ENCODE measurements at regions not wholly inside any gene's neighbourhood (a gene's known extent, or its start where the extent isn't known, plus 50 kb on each side); places are given as distances from the start of the nearest gene placed in this dataset.

GRCh38 chr2:67650291-67651133 is 253.4 kb downstream of the ETAA1 start:
- peak overlapping the region; percentile 26 for H3K27ac ChIP-seq (ENCODE audit: poor library complexity, severe bottlenecking)
- peak; percentile 94 for TF ChIP-seq CTCF (IDR thresholded peaks at IDR 0.05; ENCODE audit: poor library complexity, severe bottlenecking)
- H3K4me3 ChIP-seq (ENCODE audit: severe bottlenecking): no peak overlapping the region
- DNase-seq (ENCODE audit: low spot score): peak; percentile 76
- no peaks in the 10 kb centered on the region for H3K27me3 ChIP-seq (ENCODE audit: insufficient read depth, poor library complexity, severe bottlenecking)
- no peaks in the 10 kb centered on the region for H3K36me3 ChIP-seq (ENCODE audit: low read depth)
- peaks cover 4% of the 10 kb centered on the region for H3K9me3 ChIP-seq (ENCODE audit: severe bottlenecking)
- peak; percentile 93 for ATAC-seq (ENCODE audit: low read depth)
- peaks cover 14% of the 10 kb centered on the region for H3K4me1 ChIP-seq (ENCODE audit: insufficient read depth, poor library complexity, severe bottlenecking)

GRCh38 chr2:67651565-67651964 is 254.4 kb downstream of the ETAA1 start:
- no peak overlapping the region for H3K4me3 ChIP-seq (ENCODE audit: severe bottlenecking)
- DNase-seq (ENCODE audit: low spot score) (no peak), ATAC-seq (ENCODE audit: low read depth) (no peak)
- H3K36me3 ChIP-seq (ENCODE audit: low read depth): no peaks in the 10 kb centered on the region
- H3K9me3 ChIP-seq (ENCODE audit: severe bottlenecking): peaks cover 4% of the 10 kb centered on the region
- H3K4me1 ChIP-seq (ENCODE audit: insufficient read depth, poor library complexity, severe bottlenecking): peaks cover 14% of the 10 kb centered on the region
- H3K27ac ChIP-seq (ENCODE audit: poor library complexity, severe bottlenecking): no peak overlapping the region
- no peak for TF ChIP-seq CTCF (IDR thresholded peaks at IDR 0.05; ENCODE audit: poor library complexity, severe bottlenecking)
- no peaks in the 10 kb centered on the region for H3K27me3 ChIP-seq (ENCODE audit: insufficient read depth, poor library complexity, severe bottlenecking)

GRCh38 chr2:67652679-67653078 is 255.5 kb downstream of the ETAA1 start:
- DNase-seq (ENCODE audit: low spot score) (no peak), ATAC-seq (ENCODE audit: low read depth) (no peak)
- Histone ChIP-seq H3K27ac (ENCODE audit: poor library complexity, severe bottlenecking) (no peak overlapping the region), H3K4me3 (ENCODE audit: severe bottlenecking) (no peak overlapping the region), H3K4me1 (ENCODE audit: insufficient read depth, poor library complexity, severe bottlenecking) (peaks cover 14% of the 10 kb centered on the region), H3K36me3 (ENCODE audit: low read depth) (no peaks in the 10 kb centered on the region), H3K9me3 (ENCODE audit: severe bottlenecking) (no peaks in the 10 kb centered on the region), H3K27me3 (ENCODE audit: insufficient read depth, poor library complexity, severe bottlenecking) (no peaks in the 10 kb centered on the region)
- TF ChIP-seq CTCF (IDR thresholded peaks at IDR 0.05; ENCODE audit: poor library complexity, severe bottlenecking): no peak

GRCh38 chr2:67656875-67657274 is 259.7 kb downstream of the ETAA1 start:
- Histone ChIP-seq H3K36me3 (ENCODE audit: low read depth) (no peaks in the 10 kb centered on the region), H3K9me3 (ENCODE audit: severe bottlenecking) (no peaks in the 10 kb centered on the region), H3K27ac (ENCODE audit: poor library complexity, severe bottlenecking) (no peak overlapping the region), H3K27me3 (ENCODE audit: insufficient read depth, poor library complexity, severe bottlenecking) (no peaks in the 10 kb centered on the region), H3K4me3 (ENCODE audit: severe bottlenecking) (no peak overlapping the region), H3K4me1 (ENCODE audit: insufficient read depth, poor library complexity, severe bottlenecking) (no peaks in the 10 kb centered on the region)
- DNase-seq (ENCODE audit: low spot score) (no peak), ATAC-seq (ENCODE audit: low read depth) (no peak)
- TF ChIP-seq CTCF (IDR thresholded peaks at IDR 0.05; ENCODE audit: poor library complexity, severe bottlenecking): no peak

GRCh38 chr2:67658820-67659219 is 261.7 kb downstream of the ETAA1 start:
- peaks cover 1% of the 10 kb centered on the region for H3K9me3 ChIP-seq (ENCODE audit: severe bottlenecking)
- no peak for ATAC-seq (ENCODE audit: low read depth)
- no peak for DNase-seq (ENCODE audit: low spot score)

More at GRCh38 chr2:67658820-67659219, 261.7 kb downstream of the ETAA1 start:
- Histone ChIP-seq H3K4me1 (ENCODE audit: insufficient read depth, poor library complexity, severe bottlenecking) (no peaks in the 10 kb centered on the region), H3K36me3 (ENCODE audit: low read depth) (no peaks in the 10 kb centered on the region), H3K27me3 (ENCODE audit: insufficient read depth, poor library complexity, severe bottlenecking) (no peaks in the 10 kb centered on the region), H3K27ac (ENCODE audit: poor library complexity, severe bottlenecking) (no peak overlapping the region), H3K4me3 (ENCODE audit: severe bottlenecking) (no peak overlapping the region)
- no peak for TF ChIP-seq CTCF (IDR thresholded peaks at IDR 0.05; ENCODE audit: poor library complexity, severe bottlenecking)

All from RWPE2 (cell line).